ENCODE measurements at regions not wholly inside any gene's neighbourhood (a gene's known extent, or its start where the extent isn't known, plus 50 kb on each side); places are given as distances from the start of the nearest gene placed in this dataset.
"Not testable (repeated sequence)": the region's sequence is repeated elsewhere in the genome, so short reads cannot be mapped to it uniquely, and the experiment has no call there.

GRCh38 chr10:51000164-51000563 is 74.1 kb upstream of the PRKG1 start:
- no peak for FAIRE-seq

- FAIRE-seq = no peak
Observed at GRCh38 chr10:51000976-51001375, 73.3 kb upstream of the PRKG1 start.

GRCh38 chr10:51001587-51001986 is 72.7 kb upstream of the PRKG1 start:
- peak; percentile 57 for FAIRE-seq

- FAIRE-seq = no peak
Observed at GRCh38 chr10:51002469-51002868, 71.8 kb upstream of the PRKG1 start.

GRCh38 chr10:51004776-51005175 is 69.5 kb upstream of the PRKG1 start:
- peak; percentile 58 for FAIRE-seq

GRCh38 chr10:51005551-51005950 is 68.7 kb upstream of the PRKG1 start:
- no peak for FAIRE-seq

- FAIRE-seq = no peak
Observed at GRCh38 chr10:51006686-51007085, 67.6 kb upstream of the PRKG1 start.

GRCh38 chr10:51007781-51008180 is 66.5 kb upstream of the PRKG1 start:
- FAIRE-seq = no peak

GRCh38 chr10:51008346-51008745 is 65.9 kb upstream of the PRKG1 start:
- no peak for FAIRE-seq

GRCh38 chr10:51010977-51011376 is 63.3 kb upstream of the PRKG1 start:
- no peak for FAIRE-seq

- FAIRE-seq = no peak
Observed at GRCh38 chr10:51012073-51012472, 62.2 kb upstream of the PRKG1 start.

- no peak for FAIRE-seq
Observed at GRCh38 chr10:51014680-51015389, 59.5 kb upstream of the PRKG1 start.

GRCh38 chr10:51015390-51015754 is 58.9 kb upstream of the PRKG1 start:
- not testable (repeated sequence) for FAIRE-seq

GRCh38 chr10:51020200-51020599 is 54.1 kb upstream of the PRKG1 start:
- no peak for FAIRE-seq

- no peak for FAIRE-seq
Observed at GRCh38 chr10:51022933-51023585, 51.2 kb upstream of the PRKG1 start.

- no peak for FAIRE-seq
Observed at GRCh38 chr10:51023636-51024035, 50.7 kb upstream of the PRKG1 start.
